Stomach (tissue), 8 donors: ENCODE measurements at regions not wholly inside any gene's neighbourhood (a gene's known extent, or its start where the extent isn't known, plus 50 kb on each side); places are given as distances from the start of the nearest gene placed in this dataset.

Experiments
- DNase-seq, 2 donors: peaks; one replicate each; pipeline versions ENCODE4 v3.0.0 to v3.0.0-alpha.2; 2013 to 2019
- H3K27ac ChIP-seq, 5 donors: fragments of 200-600 bp in 4 of 5; sonication (generic) in 4 of 5; one replicate each; pipeline ENCODE4 v1.5.1; 2013 to 2019; ENCODE audit warnings: mild to moderate bottlenecking in 1 of 5, moderate library complexity in 1 of 5
- H3K27me3 ChIP-seq, 3 donors: fragments of 200-600 bp; sonication (generic); one replicate each; pipeline ENCODE4 v1.5.1; 2017 to 2019; ENCODE audit warnings: mixed run types in 1 of 3
- H3K36me3 ChIP-seq, 4 donors: fragments of 200-600 bp; sonication (generic); 1 replicate in 3 of 4; 2 replicates in 1 of 4; pipeline ENCODE4 v1.5.1; 2016 to 2019
- H3K4me1 ChIP-seq, 4 donors: fragments of 200-600 bp; sonication (generic); one replicate each; pipeline ENCODE4 v1.5.1; 2016 to 2019
- H3K4me3 ChIP-seq, 4 donors: fragments of 200-600 bp; sonication (generic) in 3 of 4; one replicate each; pipeline ENCODE4 v1.5.1; 2016 to 2019; ENCODE audit warnings: mild to moderate bottlenecking in 1 of 4
- H3K9me3 ChIP-seq, 4 donors: fragments of 200-600 bp; sonication (generic); one replicate each; pipeline ENCODE4 v1.5.1; 2016 to 2019
- CTCF ChIP-seq, 7 experiments: fragments of 450-650 bp in 4 of 7; fragments of 200-600 bp in 3 of 7; sonication (generic) in 3 of 7; IDR thresholded peaks; one replicate each; pipeline ENCODE4 v1.5.1; 2016 to 2019; ENCODE audit warnings: antibody characterized with exemption in 7 of 7, control low read depth in 2 of 7, mild to moderate bottlenecking in 1 of 7
- EP300 ChIP-seq: sonication (generic); formaldehyde crosslinking; IDR thresholded peaks from one replicate; pipeline ENCODE4 v1.6.1; 2017; ENCODE audit warnings: antibody characterized with exemption
- POLR2A ChIP-seq, 4 donors: fragments of 450-650 bp; IDR thresholded peaks; one replicate each; pipeline ENCODE4 v1.6.1; 2016; ENCODE audit warnings: antibody characterized with exemption in 4 of 4, control low read depth in 2 of 4, mild to moderate bottlenecking in 1 of 4, moderate library complexity in 1 of 4
- POLR2AphosphoS5 ChIP-seq, 3 donors: sonication (generic); formaldehyde crosslinking; IDR thresholded peaks; one replicate each; pipeline ENCODE4 v1.6.1; 2016; ENCODE audit warnings: antibody characterized with exemption in 3 of 3
- WGBS, 5 donors: extraction: QIAGEN DNeasy Blood & Tissue Kit in 3 of 5; methylation state at CpG; one replicate each; pipeline versions ENCODE4 v1.1.5 to v1.1.7; 2013 to 2018; 5-methylcytosine and 5-hydroxymethylcytosine counted together
- intact Hi-C: fragments of 100-400 bp; cut with DNase I; formaldehyde crosslinking; loops from one replicate; pipeline ENCODE4 v1.15.1; 2023; ENCODE audit warnings: low total_unique reads
- small RNA-seq, 4 donors: library from RNA; depleted of rRNA; stranded (forward); fragments of <200 nt; gene quantifications; one replicate each; pipeline ENCODE3, GENCODE V24; 2016
- donor health status: healthy with polysubstance abuse.
- donor health status: Bipolar disorder and iron deficiency.
- donor health status: healthy.

- Histone ChIP-seq H3K36me3 (no peaks in the 10 kb centered on the region), H3K4me3 (no peak overlapping the region), H3K4me1 (no peaks in the 10 kb centered on the region), H3K27ac (no peak overlapping the region), H3K27me3 (no peaks in the 10 kb centered on the region), H3K9me3 (no peaks in the 10 kb centered on the region)
- DNase-seq: no peak
- intact Hi-C loops: no loop called here
- no peak for TF ChIP-seq POLR2A (IDR thresholded peaks at IDR 0.05)
- no peak for TF ChIP-seq POLR2AphosphoS5 (IDR thresholded peaks at IDR 0.05)
- 54 to 62% (median 58%) methylated on average over 1 of the region's 1 CpG for WGBS, 5 donors
These were observed 55.6 kb upstream of the CPNE8 start for GRCh38 chr12:38961012-38961411.

GRCh38 chr12:38956337-38956736, 50.9 kb upstream of the CPNE8 start:
- Histone ChIP-seq H3K9me3 (no peaks in the 10 kb centered on the region), H3K27me3 (no peaks in the 10 kb centered on the region), H3K27ac (no peak overlapping the region), H3K4me3 (no peak overlapping the region), H3K36me3 (no peaks in the 10 kb centered on the region), H3K4me1 (no peaks in the 10 kb centered on the region)
- no peak for DNase-seq
- intact Hi-C loops: no loop called here
- TF ChIP-seq CTCF (IDR thresholded peaks at IDR 0.05): no peak
- no peak for TF ChIP-seq EP300

Small RNA genes in the stretch of these regions (small RNA-seq; reads per million reads assigned to genes)
- 0 reads per million in 4 donors for gene AC084373.1
